TTC549 (cell line): ENCODE measurements at regions not wholly inside any gene's neighbourhood (a gene's known extent, or its start where the extent isn't known, plus 50 kb on each side); places are given as distances from the start of the nearest gene placed in this dataset.

ENCODE experiments used
- FAIRE-seq: peaks from 2 replicates; lab custom pipeline; 2012; peaks lifted over from hg19 to GRCh38; lab: Jason Lieb, UNC

DNA sequence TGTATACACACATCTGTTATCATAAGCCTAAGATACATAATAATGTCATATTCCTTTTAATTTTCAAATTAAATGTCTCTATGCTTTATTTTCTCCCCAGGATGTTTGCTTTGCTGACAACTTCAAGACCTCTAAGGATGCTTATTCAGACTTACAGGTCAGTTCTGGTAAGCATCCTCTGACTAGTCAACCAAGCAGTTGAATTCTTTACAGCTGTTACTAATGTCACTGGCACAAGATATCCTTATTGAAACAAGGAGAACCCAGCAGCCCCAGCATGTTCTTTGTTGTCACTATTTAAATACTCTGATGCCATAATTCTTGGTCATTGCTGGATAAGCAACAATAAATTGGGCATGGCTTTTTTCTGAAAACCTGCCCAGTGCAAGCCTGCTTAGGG, 232.3 kb upstream of the PMFBP1 start:
- no peak for FAIRE-seq

DNA sequence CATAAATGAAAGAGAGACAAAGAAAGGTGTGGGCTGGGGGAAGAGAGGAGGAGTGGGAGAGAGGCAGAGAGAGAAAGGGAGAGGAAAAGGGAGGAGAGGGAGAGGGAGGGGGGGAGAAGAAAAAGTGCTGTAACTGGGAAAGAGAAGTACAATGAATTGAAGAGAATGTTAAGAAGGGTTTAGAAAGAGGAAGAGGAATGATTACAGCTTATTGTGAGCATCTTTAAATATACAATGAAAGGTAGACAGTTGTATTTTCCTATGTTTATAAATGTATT, 229.1 kb upstream of the PMFBP1 start:
- no peak for FAIRE-seq

DNA sequence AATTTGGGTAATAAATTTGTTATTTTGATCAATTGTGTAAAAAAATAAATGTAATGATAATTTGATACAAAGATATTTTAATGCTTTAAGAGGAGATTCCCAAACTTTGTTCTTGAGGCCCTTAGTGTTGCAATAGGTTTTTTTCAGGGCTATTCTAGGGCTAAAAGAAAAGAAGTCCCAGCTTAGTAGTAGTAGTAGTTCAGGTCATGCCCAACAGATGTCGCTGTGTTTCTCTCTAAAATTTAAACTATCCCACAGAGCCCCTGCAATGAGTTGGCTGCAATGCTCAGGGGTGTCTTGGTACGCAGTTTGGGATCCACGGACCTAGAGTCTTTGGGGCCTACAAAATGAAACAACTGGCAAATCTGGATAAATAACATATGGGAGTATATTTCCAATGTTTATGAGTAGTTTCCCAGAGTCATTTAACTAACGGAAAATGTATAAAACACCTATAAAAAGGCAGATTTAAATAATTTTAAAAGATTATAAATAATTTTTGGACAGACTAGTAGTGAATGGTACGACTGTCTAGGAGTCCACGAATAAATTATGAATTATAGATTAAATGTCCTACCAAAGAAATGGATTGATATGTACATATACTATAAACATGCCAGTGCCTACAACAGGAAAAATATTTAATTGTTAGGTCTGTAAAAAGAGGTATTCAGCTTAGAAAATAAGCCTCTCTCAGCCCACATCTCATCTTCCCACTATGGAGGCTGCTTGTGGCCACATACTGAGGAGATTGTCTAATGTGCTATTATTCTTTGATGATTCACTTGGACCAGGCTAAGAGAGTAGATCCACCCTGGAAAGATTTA, 228.5 kb upstream of the PMFBP1 start:
- peak; percentile 89 for FAIRE-seq

DNA sequence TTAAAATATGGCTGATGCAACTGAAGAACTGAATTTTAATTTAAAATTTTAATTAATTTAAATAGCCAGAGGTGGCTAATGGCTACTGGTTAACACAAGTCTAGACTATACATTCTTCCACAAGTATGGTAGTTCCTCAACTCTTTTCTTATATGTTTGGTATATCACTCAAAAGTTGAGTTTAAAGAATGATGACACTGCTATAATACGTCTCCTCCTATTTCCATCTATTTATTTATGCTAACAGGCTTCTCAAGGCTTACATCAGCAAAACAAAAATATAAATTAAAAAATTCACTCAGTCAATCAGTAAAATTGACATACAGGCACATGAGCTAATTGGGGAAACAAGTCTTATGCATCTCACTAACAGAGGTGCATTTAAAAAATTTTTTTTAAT, 227.9 kb upstream of the PMFBP1 start:
- FAIRE-seq = no peak

DNA sequence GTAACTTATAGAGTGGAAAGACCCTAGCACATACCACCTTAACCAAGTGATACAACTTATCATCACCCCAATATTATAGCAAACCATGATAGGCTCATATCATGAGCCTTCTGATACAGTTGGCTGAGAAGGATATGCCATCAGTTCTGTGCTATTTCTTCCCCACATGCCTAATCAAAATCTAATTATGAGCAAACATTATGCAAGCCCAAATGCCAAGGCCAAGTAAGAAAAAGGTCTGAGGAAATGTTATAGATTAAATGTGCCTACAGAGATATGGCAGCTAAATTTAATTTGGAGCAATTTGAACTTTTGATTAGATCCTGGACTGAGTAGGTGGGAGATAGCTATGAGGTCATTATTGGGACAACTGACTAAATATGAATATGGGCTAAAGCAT, 225.9 kb upstream of the PMFBP1 start:
- no peak for FAIRE-seq

DNA sequence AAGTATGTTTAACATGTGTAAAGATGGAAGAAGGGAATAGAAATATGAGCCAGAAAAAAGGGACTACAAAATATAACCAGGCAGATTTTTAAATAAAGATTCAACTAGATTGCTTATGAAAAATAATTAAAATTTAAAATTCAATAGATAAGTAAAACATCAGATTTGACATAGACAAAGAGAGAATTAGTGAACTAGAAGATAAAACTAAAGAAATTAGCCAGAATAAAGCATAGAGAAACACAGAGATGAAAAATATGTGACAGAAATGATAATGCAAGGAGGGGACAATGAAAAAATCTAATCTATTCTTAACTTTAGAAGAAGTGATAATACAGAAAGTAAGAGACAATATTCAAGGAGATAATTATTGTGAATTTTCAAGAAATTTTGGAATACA, 222.6 kb upstream of the PMFBP1 start:
- peak; percentile 26 for FAIRE-seq

DNA sequence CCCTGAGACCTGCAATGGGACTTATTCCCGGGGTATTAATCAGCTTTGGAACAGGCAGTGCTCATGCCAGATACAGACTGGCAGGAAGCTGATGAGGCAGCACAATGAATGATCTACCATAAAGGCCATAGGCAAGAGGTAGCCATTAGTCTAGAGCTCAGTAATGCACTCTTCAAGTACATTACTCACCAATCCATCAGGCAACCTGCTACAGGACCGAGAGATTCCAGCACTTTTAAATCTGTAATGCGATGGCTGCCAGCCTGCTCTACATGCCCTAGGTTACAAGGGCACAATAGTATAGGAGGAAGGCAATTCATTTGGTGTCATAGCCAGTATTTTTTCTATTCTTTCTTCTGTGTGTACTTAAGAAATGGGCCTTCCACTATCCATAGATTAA, 217.8 kb upstream of the PMFBP1 start:
- FAIRE-seq = no peak

DNA sequence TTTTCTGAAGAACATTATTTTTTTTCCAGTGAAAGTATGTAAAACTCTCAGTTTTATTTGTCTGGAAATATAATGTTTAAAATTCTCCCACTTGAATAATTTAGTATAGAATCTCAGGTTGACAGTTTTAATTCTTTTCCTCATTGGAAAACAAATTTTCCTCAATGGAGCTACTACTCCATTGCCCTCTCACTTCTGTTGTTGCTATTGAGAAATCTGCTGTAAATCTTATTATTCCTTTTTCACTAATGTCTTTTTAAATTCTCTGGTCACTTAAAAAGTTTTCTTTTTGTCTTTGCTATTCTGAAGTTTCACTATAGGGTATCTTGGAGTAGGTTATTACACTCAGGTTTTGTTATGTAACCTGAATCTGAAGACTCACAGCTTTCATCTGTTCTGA, 216.1 kb upstream of the PMFBP1 start:
- no peak for FAIRE-seq

DNA sequence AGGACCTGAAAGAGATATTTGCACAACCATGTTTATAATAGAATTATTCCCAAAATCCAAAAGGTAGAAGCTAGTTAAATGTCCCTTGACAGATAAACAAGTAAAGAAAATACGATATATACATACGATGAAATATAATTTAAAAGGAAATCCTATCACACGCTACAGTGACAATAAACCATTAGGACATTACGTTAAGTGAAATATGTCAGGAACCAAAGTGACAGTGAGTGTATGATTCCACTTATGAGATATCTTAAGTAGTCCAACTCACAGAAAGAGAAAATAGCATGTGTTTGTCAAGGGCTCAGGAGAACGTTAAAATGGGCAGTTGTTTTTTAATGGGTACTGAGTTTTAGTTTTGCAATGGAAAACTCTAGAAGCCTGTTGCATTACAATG, 212.7 kb upstream of the PMFBP1 start:
- no peak for FAIRE-seq

DNA sequence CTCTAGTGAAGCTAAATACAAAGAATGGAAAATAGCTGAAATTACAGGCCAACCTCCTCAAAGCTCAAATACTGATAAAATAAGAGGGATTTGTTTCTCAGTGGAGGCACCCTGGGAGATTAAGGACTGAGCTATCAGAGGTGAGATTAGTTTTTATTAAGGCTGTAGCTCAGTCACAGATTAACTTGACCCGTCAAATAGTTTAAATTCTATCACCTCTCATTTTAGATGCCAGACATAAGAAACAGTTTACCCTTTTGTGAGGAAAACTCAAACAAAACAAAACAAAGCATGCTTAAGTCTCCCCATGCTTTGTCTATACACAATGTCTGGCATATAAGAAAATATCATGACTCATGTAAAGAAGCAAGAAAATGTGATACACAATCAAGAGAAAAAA, 208.3 kb upstream of the PMFBP1 start:
- no peak for FAIRE-seq

DNA sequence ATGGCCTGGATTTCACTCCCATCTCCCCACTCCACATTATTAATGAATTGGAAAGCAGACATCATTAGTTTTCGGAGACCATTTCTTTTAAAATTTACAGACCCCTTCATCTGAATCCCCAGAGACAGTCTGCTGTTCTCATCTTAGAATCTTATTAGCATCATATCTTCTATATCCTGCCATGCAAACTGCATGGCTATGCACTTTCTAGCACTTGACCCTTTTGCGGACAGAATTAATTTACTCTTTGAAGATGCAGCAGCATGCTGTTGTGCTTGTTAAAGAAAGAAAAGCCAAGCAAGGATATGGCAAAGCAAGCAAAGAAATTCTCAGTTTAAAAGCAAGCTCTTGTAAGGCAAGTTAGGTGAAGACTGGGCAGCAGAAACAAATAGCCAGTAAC, 201.2 kb upstream of the PMFBP1 start:
- FAIRE-seq = no peak

DNA sequence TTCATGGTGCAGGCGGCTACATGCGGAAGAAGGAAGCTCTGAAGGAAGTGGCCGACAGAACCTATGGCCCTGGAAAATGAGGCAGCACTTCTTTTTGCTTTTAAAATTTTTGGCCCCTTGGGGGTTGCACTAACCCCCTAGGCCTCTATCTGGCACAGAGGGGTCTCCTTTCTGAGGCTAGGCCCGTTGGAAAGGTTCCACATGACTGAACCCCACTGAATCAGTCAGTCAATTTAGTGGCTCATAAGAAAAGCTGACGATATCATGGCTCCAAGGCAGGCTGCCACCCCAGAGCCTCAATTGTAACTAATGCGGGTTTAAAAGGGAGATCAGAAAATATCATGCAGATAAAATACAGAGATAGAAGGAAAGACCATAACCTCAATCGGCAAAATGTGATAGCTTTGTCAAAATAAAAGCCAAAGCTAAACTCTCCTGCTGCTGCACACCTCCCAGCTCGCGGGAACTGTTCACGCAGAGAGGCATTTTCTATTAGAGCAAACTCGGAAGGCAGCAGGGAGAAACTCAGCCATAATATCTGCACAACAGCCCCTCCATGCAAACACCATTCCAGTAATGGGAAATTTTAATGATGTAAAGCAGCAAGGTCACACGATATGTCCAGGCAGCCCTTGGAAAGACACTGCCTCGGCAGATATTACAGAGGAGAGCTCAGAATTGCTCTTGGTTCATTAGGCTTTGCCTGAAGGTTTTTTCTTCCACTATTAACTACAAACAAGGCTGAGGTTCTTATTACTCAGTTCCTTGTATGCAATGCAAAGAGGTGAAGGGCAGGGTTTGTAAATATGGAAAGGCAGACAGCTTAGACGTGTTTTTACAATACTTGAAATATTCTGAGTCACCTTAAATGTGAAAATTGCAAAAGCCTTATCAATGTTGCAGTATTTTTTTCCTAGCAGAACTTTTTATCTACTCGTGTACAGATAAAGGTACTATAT, 200.4 kb upstream of the PMFBP1 start:
- no peak for FAIRE-seq

DNA sequence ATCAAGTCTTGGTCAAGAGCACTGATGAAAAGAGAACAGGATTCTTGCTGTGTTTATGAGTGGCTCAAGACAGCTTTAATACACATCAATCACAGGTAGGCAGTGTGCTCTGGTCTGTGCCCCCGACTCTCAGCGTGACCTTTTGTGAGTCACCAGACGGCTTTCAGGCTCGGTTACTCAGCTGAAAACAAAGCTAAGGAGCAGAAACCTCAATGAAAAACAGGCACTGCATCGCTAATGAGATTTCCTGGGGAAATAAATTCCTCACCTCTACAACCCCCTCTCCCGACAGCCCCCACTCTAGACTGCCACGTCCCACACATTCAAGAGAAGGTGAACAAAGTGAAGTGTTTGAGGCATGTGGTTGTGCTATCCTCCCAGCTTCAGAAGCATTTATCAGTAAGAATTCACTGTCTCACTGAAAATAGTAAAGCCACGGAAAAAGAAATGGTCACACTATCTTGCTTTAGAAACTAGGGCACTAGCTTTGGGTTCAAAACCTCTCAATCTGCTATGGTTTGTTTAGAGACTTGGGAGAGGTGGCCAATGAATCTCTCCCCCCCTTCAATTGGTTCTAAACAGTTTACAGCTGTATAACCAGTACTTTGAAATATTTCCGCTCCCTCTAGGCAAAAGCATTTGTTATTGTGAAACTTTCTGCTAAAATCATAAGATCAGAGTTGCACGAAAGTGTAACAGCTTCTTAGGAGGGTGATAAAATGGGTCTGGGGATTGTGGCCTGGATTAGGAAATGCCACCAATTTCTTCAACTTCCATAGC, 199.5 kb upstream of the PMFBP1 start:
- FAIRE-seq = no peak

DNA sequence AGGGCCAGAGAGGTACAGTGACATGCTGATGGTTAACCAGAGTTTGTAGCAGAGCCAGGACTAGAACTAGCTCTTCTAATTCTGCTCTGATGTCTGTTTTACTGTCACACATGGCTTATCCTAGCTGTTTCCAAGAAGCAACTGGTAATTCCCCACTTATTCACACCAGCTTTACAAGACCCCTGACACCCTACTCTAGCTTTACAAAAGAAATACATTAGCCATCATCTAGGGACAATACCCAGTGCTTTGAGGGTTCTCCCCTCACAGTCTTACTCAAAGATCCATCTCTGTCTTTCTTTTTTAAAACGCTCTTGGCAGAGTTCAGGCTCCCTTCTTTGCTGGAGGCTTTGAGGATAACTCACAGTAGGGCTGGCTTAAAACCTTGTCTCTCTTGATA, 197.3 kb upstream of the PMFBP1 start:
- no peak for FAIRE-seq

DNA sequence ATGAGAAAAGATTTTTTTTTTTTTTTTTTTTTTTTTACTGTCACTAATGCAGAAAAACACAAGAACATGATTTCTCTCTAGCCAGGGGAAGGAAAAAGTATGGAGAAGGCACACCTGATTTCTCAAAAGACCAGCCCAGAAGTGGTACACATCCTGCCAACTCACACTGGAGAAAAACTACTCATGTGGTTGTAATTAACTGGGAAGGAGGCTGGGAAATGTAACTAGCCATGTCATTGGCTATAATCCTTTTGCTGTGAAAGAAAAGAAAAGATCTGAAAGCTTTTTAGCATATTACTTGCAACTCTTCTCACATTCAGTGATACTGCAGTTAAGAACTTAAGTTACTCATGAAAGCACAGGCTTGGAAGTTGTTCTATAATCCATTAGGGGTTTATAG, 195.9 kb upstream of the PMFBP1 start:
- FAIRE-seq = no peak

DNA sequence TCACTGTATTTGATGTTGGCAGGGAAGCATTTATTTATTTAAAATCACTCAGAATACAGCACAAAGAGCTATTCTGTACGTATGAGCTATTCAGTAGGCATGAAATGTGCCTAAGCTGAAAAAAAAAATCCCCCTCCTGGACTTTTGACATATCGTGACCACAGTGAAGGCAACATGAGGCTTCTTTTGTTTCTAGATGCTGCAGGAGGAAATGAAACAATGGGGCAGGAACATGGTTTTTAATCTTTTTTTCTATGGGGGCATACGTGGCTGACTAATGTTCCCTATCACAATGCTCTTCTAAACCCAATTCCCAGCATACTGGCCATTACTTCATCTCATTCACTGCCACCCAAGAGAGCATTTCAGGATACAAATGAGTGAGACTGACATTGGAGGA, 191.0 kb upstream of the PMFBP1 start:
- FAIRE-seq = no peak

DNA sequence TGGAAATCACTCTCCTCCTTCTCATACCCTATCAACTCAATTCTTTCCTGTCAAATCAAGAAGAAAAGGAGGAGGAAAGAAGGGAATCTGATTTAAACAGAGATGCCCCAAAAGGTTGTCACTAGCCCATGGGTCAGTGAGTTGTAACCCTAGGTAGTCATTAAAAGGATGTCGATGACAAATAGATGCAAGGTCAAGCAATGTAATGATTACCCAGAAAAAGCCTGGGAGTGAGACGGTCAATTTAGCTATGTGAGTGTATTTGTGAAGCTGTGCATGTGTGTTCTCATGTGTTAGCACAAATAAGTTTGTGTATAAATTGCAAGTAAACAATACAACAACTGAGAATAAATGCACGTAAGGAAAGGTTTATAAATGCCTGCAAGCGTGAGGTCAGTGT, 190.5 kb upstream of the PMFBP1 start:
- FAIRE-seq = no peak

DNA sequence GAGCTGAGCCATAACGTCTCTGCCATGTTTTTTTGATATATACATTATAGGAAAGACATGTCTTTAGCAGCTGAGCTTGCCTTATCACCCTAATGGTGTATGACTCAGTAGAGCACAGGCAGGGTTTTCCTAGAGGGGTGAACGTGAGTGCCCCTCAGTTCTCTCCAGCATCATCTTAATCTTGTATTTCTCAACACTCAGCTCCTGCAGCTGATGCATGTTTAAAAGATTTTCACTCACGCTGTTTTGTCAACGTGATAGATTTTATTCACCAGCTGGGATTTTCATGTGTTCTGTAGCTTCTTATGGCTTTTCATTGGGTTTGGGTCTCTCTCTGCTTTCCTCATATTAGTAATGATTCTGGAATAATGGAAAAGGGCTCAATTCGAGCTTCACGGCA, 186.0 kb upstream of the PMFBP1 start:
- no peak for FAIRE-seq

DNA sequence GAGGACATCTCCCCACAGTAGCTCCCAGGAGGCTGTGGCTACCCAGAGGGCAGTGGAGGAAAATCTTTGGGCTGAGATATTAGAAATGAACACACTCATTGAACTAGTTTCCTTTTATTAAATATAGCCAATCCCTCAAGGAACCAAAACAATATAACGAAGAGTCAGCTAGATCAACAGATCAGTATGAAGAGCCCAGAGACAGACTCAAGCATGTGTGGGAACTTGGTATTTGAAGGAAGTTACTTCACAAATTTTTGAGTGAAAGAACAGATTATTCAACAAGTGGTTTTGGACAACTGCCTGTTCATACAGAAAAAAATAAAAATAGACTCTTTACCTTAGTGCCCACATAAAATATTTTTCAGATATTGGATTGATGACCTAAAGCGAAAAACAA, 183.6 kb upstream of the PMFBP1 start:
- FAIRE-seq = no peak

DNA sequence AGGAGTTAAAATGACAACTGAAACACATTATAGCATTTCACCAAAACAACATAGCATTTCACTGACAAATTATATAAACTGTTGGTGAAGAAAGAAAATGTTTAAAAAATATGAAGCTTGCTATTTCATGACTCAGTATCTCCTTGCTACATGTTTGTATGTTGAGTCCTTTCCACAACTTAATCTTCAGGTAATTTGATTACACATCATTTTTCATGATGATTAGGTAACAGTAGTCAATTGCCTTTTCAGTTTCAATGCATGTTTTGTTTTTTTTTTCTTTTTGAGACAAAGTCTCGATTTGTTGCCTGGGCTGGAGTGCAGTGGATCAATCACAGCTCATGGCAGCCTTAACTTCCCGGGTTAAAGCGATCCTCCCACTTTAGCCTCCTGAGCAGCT, 177.8 kb upstream of the PMFBP1 start:
- no peak for FAIRE-seq

DNA sequence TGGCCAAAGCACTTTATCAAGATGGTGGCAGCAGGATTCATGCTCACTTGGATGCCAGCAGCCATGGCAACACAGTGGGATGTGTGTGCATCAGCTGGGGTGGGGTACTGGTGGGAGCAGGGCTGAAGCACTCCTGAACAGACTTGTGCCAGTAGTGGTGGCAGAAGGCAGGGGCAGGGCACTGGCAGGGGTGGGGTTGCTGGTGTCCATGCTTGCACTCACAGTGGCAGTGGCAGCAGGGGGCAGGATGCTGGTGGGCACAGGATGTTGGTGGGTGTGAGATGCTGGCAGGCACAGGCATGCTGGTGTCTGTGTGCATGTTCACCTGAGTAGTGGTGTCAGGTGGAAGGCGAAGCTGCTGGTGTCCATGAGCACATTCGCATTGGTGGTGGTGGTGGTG, 161.0 kb upstream of the PMFBP1 start:
- FAIRE-seq = no peak

DNA sequence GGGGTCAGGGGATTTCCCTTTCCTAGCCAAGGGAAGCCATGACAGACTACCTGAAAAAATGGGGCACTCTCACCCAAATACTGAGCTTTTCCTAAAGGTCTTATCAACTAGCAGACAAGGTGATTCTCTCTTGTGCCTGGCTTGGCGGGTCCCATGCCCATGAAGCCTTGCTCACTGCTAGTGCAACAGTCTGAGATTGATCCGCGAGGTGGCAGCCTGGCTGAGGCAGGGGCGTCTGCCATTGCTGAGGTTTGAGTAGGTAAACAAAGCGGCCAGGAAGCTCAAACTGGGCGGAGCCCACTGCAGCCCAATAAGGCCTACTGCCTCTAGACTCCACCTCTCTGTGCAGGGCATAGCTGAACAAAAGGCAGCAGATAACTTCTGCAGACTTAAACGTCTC, 152.6 kb upstream of the PMFBP1 start:
- no peak for FAIRE-seq

DNA sequence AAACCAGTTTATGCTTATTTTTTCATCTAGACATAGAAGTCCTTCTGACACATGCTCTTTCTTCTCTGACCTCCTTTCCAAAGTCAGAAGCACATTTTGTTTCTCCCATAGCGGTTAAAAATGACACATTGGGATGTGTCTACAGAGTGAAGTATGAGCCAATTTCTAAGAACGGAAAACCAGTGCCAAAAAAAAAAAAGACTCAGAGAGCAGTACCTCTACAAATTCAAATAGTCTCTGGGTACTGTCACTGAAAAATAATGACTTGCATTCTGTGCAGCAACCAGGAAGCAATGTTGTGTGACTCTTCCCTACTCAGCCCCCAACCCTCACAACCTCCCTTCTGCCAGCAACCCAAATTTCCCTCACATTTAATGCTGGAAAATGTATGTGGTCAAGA, 145.5 kb upstream of the PMFBP1 start:
- no peak for FAIRE-seq
